HepG2 (cell line): ENCODE measurements at regions not wholly inside any gene's neighbourhood (a gene's known extent, or its start where the extent isn't known, plus 50 kb on each side); places are given as distances from the start of the nearest gene placed in this dataset.

Source experiments
- ATAC-seq: fragments of 200-7000 bp; cut with Tn5 transposase; 3 replicates; pipeline ENCODE4 v1.9.1; 2020; ENCODE audit warnings: mild to moderate bottlenecking, moderate library complexity
- BruUV-seq: library from RNA; stranded (reverse); fragments of 400-500 nt; replicated peaks from 2 replicates; lab custom pipeline; 2021; lab: Mats Ljungman, UMichigan
- CTCF ChIA-PET: fragments of 300-600 bp; formaldehyde crosslinking; extraction: SDS; loops from one replicate; lab custom pipeline; 2021; ENCODE audit warnings: low total read pairs, inconsistent platforms, low intra/inter-chr PET ratio; lab: Yijun Ruan, JAX
- POLR2A ChIA-PET: fragments of 350-600 bp; sonication (Branson Sonifier 250); formaldehyde crosslinking; loops from one replicate; lab custom pipeline; 2020; ENCODE audit warnings: antibody characterized with exemption, inconsistent platforms; lab: Yijun Ruan, JAX
- DNase-seq: peaks from one replicate; pipeline ENCODE4 v3.0.0-alpha.2; 2015; ENCODE audit warnings: low spot score
- FAIRE-seq: peaks from 3 replicates; lab custom pipeline; 2011; peaks lifted over from hg19 to GRCh38; lab: Jason Lieb, UNC
- H2AFZ ChIP-seq: one replicate; pipeline ENCODE4 v1.6.1; 2011; ENCODE audit warnings: low read length, inconsistent platforms
- H3K27ac ChIP-seq: fragments of 300-600 bp; 3 replicates; pipeline ENCODE4 v1.8.0; 2011; ENCODE audit warnings: mixed run types, mild to moderate bottlenecking, mixed read lengths, low read length, inconsistent platforms; ENCODE audit not compliant: insufficient read depth; ENCODE audit errors: extremely low read length
- H3K27me3 ChIP-seq, 2 experiments: fragments of 200-600 bp in 1 of 2; 2 replicates in 1 of 2; 3 replicates in 1 of 2; pipeline versions ENCODE4 v1.6.0 to v1.8.0; 2011; ENCODE audit warnings: low read length in 2 of 2, mild to moderate bottlenecking in 2 of 2, moderate library complexity in 2 of 2, inconsistent platforms in 1 of 2; ENCODE audit not compliant: insufficient read depth in 2 of 2, control insufficient read depth in 1 of 2
- H3K36me3 ChIP-seq, 2 experiments: fragments of 200-600 bp in 1 of 2; replicated peaks in 1 of 2; 2 replicates in 1 of 2; 3 replicates in 1 of 2; pipeline versions ENCODE4 v1.5.1 to v1.8.0; 2011; ENCODE audit warnings: low read length in 2 of 2, inconsistent platforms in 1 of 2; ENCODE audit not compliant: insufficient read depth in 2 of 2, control insufficient read depth in 1 of 2
- H3K4me1 ChIP-seq: 2 replicates; pipeline ENCODE4 v1.5.1; 2012; ENCODE audit warnings: low read length, inconsistent platforms; ENCODE audit not compliant: insufficient read depth
- H3K4me2 ChIP-seq: 2 replicates; pipeline ENCODE4 v1.6.0; 2011; ENCODE audit warnings: low read depth, low read length, inconsistent platforms
- H3K4me3 ChIP-seq, 3 experiments: fragments of 200-600 bp in 1 of 3; sonication (generic), shearing (Covaris generic) in 1 of 3; replicated peaks in 1 of 3; 2 replicates each; pipeline ENCODE4 v1.5.1; 2011 to 2016; ENCODE audit warnings: low read length in 3 of 3, inconsistent platforms in 2 of 3, low read depth in 2 of 3, mild to moderate bottlenecking in 2 of 3, control low read depth in 1 of 3, mixed read lengths in 1 of 3; ENCODE audit not compliant: insufficient read depth in 1 of 3
- H3K79me2 ChIP-seq: one replicate; pipeline ENCODE4 v1.6.1; 2011; ENCODE audit warnings: low read length, inconsistent platforms; ENCODE audit not compliant: insufficient read depth
- H3K9ac ChIP-seq: 2 replicates; pipeline ENCODE4 v1.6.0; 2011; ENCODE audit warnings: mild to moderate bottlenecking, low read depth, low read length, inconsistent platforms; ENCODE audit not compliant: insufficient read depth
- H3K9me3 ChIP-seq: 2 replicates; pipeline ENCODE4 v1.5.1; 2012; ENCODE audit warnings: mild to moderate bottlenecking, low read length
- H4K20me1 ChIP-seq: 2 replicates; pipeline ENCODE4 v1.6.0; 2011; ENCODE audit warnings: inconsistent platforms, mild to moderate bottlenecking, low read length, moderate library complexity; ENCODE audit not compliant: insufficient read depth
- ASH2L ChIP-seq: fragments of 300-600, 200-600 bp; sonication (generic); IDR thresholded peaks from 2 replicates; pipeline ENCODE4 v1.7.0; 2017; ENCODE audit warnings: low read depth, mild to moderate bottlenecking, moderate library complexity, mixed read lengths, low read length; ENCODE audit not compliant: insufficient read length
- ATF1 ChIP-seq: IDR thresholded peaks from 2 replicates; pipeline ENCODE4 v1.6.1; 2016; ENCODE audit warnings: mild to moderate bottlenecking, control low read depth
- BORCS8-MEF2B ChIP-seq: sonication (generic); formaldehyde crosslinking; IDR thresholded peaks from 2 replicates; pipeline ENCODE4 v1.8.0; 2022; ENCODE audit warnings: mild to moderate bottlenecking, missing genetic modification reagents
- BRCA1 ChIP-seq: sonication (generic); formaldehyde crosslinking; IDR thresholded peaks from 2 replicates; pipeline ENCODE4 v1.4.0; 2020; ENCODE audit warnings: missing genetic modification reagents
- KDM5A ChIP-seq: fragments of 200-600 bp; sonication (generic); IDR thresholded peaks from 2 replicates; pipeline ENCODE4 v1.7.0; 2018; ENCODE audit warnings: antibody characterized with exemption, mild to moderate bottlenecking, low read length, borderline replicate concordance
- LCORL ChIP-seq, 2 experiments: fragments of 450-650 bp in 1 of 2; sonication (generic) in 1 of 2; formaldehyde crosslinking in 1 of 2; IDR thresholded peaks; 2 replicates each; pipeline versions ENCODE4 v1.5.0 to v1.6.1; 2017 to 2020; ENCODE audit warnings: antibody characterized with exemption in 1 of 2, missing genetic modification reagents in 1 of 2
- NBN ChIP-seq: fragments of 450-650 bp; conservative IDR thresholded peaks from 2 replicates; pipeline ENCODE4 v1.6.1; 2017
- PTBP1 ChIP-seq: fragments of 200-400 bp; formaldehyde crosslinking; IDR thresholded peaks from 2 replicates; pipeline ENCODE4 v1.6.1; 2018; ENCODE audit warnings: low read length, low read depth; ENCODE audit not compliant: poor library complexity, severe bottlenecking
- THAP11 ChIP-seq: IDR thresholded peaks from 2 replicates; pipeline ENCODE4 v1.6.1; 2016; ENCODE audit warnings: missing biosample characterization, missing genetic modification reagents
- TOE1 ChIP-seq: sonication (generic); formaldehyde crosslinking; IDR thresholded peaks from 2 replicates; pipeline ENCODE4 v1.4.0; 2020; ENCODE audit warnings: mild to moderate bottlenecking, missing genetic modification reagents
- ZNF644 ChIP-seq: IDR thresholded peaks from 2 replicates; pipeline ENCODE4 v1.6.1; 2016; ENCODE audit warnings: low read depth
- ZNF737 ChIP-seq: sonication (generic); formaldehyde crosslinking; IDR thresholded peaks from 2 replicates; pipeline ENCODE4 v1.5.0; 2020; ENCODE audit warnings: missing genetic modification reagents, mild to moderate bottlenecking, borderline replicate concordance
- WGBS: methylation state at CpG from one replicate; pipeline ENCODE4 v1.1.6; 2017; ENCODE audit warnings: low lambda C conversion rate; 5-methylcytosine and 5-hydroxymethylcytosine counted together
- in situ Hi-C: cut with HindIII; loops from 2 replicates; pipeline ENCODE4 v1.10.0; 2017; ENCODE audit warnings: low pct_unique_long_range_greater_than_20kb; ENCODE audit not compliant: extremely low pct_ligation_motif_present
- intact Hi-C: fragments of 100-400 bp; cut with micrococcal nuclease; formaldehyde crosslinking; loops from one replicate; pipeline ENCODE4 v1.10.0; 2022; ENCODE audit not compliant: unreplicated experiment
- TF ChIP-seq, protein P1 (sequence below): sonication (generic); formaldehyde crosslinking; IDR thresholded peaks from 2 replicates; pipeline ENCODE4 v1.4.0; 2020; ENCODE audit warnings: missing genetic modification reagents, mild to moderate bottlenecking, borderline replicate concordance
- TF ChIP-seq, protein P2 (sequence below): sonication (generic); formaldehyde crosslinking; IDR thresholded peaks from 2 replicates; pipeline ENCODE4 v1.9.0; 2021; ENCODE audit warnings: missing genetic modification reagents, mild to moderate bottlenecking, borderline replicate concordance
- TF ChIP-seq, protein P3 (sequence below): sonication (generic); formaldehyde crosslinking; IDR thresholded peaks from 2 replicates; pipeline ENCODE4 v1.5.0; 2020; ENCODE audit warnings: missing genetic modification reagents, mild to moderate bottlenecking, borderline replicate concordance
- TF ChIP-seq, protein P4 (sequence below): sonication (generic); formaldehyde crosslinking; IDR thresholded peaks from 2 replicates; pipeline ENCODE4 v1.8.1; 2023; ENCODE audit warnings: mild to moderate bottlenecking, missing genetic modification reagents

DNA sequence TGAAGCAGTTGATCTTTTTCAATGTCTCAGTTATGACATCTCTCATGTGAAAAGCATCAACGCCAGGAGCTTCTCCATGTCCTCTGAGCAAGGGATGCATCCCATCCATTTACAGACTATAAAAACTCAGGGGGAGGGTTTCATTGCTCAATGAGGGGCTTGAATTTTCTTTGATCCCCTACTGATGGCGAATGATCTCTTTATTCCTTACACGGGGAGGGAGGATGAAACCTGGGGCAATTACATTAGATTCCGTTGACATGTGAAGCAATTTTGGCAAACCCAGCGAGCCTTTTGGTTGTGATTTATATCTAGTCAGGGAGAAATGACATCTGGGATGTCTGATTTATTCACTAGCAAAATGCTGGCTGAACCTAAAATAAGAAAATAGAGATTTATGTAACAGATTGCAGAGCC lies 268.9 kb downstream of the HIVEP2 start:
- no peak for DNase-seq
- CTCF ChIA-PET = no interaction called here
- intact Hi-C loops = no loop called here
- no TSS peak for BruUV-seq
- Histone ChIP-seq H3K9ac (no peak overlapping the region), H3K36me3 (no peaks in the 10 kb centered on the region), H3K4me2 (no peak overlapping the region), H4K20me1 (no peaks in the 10 kb centered on the region)
- no peak for ATAC-seq
- whole genome bisulfite sequencing = 23% methylated on average over 5 of the region's 5 CpGs
- TF ChIP-seq ZNF737 (CRISPR knock-in tag) (no peak), TOE1 (CRISPR knock-in tag) (no peak), ATF1 (CRISPR knock-in tag) (no peak), LCORL (IDR thresholded peaks at IDR 0.05) (no peak), LCORL (CRISPR knock-in tag; IDR thresholded peaks at IDR 0.05) (no peak), NBN (no peak), BORCS8-MEF2B (CRISPR knock-in tag) (no peak)
- TF ChIP-seq, protein P1, sequence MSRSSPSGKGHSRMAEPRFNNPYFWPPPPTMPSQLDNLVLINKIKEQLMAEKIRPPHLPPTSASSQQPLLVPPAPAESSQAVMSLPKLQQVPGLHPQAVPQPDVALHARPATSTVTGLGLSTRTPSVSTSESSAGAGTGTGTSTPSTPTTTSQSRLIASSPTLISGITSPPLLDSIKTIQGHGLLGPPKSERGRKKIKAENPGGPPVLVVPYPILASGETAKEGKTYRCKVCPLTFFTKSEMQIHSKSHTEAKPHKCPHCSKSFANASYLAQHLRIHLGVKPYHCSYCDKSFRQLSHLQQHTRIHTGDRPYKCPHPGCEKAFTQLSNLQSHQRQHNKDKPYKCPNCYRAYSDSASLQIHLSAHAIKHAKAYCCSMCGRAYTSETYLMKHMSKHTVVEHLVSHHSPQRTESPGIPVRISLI (CRISPR knock-in tag) = no peak
- TF ChIP-seq, all 625 proteins: peak for 0
- H3K4me3 ChIP-seq = no peak overlapping the region
- no peaks in the 10 kb centered on the region for H3K9me3 ChIP-seq
- H3K4me1 ChIP-seq = no peaks in the 10 kb centered on the region
- no peak overlapping the region for H2AFZ ChIP-seq
- POLR2A ChIA-PET = no interaction called here
- in situ Hi-C loops = no loop called here
- peaks cover 0 to 32% of the 10 kb centered on the region in 2 experiments; a peak in 3 of 5 replicates for H3K27me3 ChIP-seq
- FAIRE-seq = no peak
- H3K27ac ChIP-seq = no peak overlapping the region
- H3K79me2 ChIP-seq = no peaks in the 10 kb centered on the region

DNA sequence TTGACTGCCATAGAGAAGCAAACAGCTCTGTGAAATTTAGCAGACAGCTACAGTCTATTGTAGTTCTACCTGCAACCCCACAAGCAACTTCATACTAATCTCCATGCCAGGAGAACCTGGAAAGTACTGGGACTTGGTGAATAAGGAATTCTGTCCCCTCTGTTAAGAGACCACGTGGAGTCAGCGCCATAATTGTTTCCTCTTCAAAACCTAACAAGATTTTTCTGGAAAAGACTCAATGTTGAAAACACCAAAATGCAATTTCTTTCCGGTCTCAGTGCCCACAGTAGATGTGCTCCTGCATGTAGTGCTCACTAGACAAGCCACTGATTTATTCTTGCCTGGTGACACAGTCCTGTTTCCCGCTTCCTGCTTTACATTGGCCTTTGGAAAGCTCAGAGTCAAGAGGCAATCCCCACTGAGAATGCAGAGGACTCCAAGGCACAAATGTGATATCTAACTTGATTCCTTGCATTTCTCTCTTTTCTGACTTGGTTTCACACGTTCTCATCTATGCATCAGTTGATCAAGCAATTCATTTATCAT lies 268.3 kb downstream of the HIVEP2 start:
- CTCF ChIA-PET = no interaction called here

More for the DNA sequence above, 268.3 kb downstream of the HIVEP2 start:
- H3K9ac ChIP-seq = no peak overlapping the region
- intact Hi-C loops = no loop called here
- 9% methylated on average over 5 of the region's 5 CpGs for WGBS
- TF ChIP-seq, protein P2, sequence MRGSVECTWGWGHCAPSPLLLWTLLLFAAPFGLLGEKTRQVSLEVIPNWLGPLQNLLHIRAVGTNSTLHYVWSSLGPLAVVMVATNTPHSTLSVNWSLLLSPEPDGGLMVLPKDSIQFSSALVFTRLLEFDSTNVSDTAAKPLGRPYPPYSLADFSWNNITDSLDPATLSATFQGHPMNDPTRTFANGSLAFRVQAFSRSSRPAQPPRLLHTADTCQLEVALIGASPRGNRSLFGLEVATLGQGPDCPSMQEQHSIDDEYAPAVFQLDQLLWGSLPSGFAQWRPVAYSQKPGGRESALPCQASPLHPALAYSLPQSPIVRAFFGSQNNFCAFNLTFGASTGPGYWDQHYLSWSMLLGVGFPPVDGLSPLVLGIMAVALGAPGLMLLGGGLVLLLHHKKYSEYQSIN = no peak
- no peak for TF ChIP-seq PTBP1
- TF ChIP-seq ZNF644 (CRISPR knock-in tag) = no peak
- TF ChIP-seq, protein P3, sequence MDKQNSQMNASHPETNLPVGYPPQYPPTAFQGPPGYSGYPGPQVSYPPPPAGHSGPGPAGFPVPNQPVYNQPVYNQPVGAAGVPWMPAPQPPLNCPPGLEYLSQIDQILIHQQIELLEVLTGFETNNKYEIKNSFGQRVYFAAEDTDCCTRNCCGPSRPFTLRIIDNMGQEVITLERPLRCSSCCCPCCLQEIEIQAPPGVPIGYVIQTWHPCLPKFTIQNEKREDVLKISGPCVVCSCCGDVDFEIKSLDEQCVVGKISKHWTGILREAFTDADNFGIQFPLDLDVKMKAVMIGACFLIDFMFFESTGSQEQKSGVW (CRISPR knock-in tag) = no peak
- TF ChIP-seq BRCA1 (CRISPR knock-in tag) = no peak
- no peak for TF ChIP-seq THAP11 (CRISPR knock-in tag)
- no peak for TF ChIP-seq ASH2L
- TF ChIP-seq, protein P4, sequence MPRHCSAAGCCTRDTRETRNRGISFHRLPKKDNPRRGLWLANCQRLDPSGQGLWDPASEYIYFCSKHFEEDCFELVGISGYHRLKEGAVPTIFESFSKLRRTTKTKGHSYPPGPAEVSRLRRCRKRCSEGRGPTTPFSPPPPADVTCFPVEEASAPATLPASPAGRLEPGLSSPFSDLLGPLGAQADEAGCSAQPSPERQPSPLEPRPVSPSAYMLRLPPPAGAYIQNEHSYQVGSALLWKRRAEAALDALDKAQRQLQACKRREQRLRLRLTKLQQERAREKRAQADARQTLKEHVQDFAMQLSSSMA (CRISPR knock-in tag) = no peak
- no peak for TF ChIP-seq KDM5A
- in situ Hi-C loops = no loop called here
- H3K4me2 ChIP-seq = no peak overlapping the region
- no peaks in the 10 kb centered on the region for H3K79me2 ChIP-seq
- no peak for FAIRE-seq
- no peak overlapping the region for H3K4me3 ChIP-seq
- no peaks in the 10 kb centered on the region for H4K20me1 ChIP-seq
- no TSS peak for BruUV-seq
- no peak overlapping the region for H3K27ac ChIP-seq
- peaks cover 0 to 32% of the 10 kb centered on the region in 2 experiments; a peak in 3 of 5 replicates for H3K27me3 ChIP-seq
- POLR2A ChIA-PET = no interaction called here
- no peak for DNase-seq
- no peak for ATAC-seq
- H3K4me1 ChIP-seq = no peaks in the 10 kb centered on the region
- H3K9me3 ChIP-seq = no peaks in the 10 kb centered on the region
- no peak overlapping the region for H2AFZ ChIP-seq
- H3K36me3 ChIP-seq = no peaks in the 10 kb centered on the region
